Stimulated activated CD8-positive, alpha-beta memory T cell treated with anti-CD3 and anti-CD28 coated beads, Interleukin-7, amount 100 ng/mL, for 1 hour (primary cell): ENCODE measurements at regions not wholly inside any gene's neighbourhood (a gene's known extent, or its start where the extent isn't known, plus 50 kb on each side); places are given as distances from the start of the nearest gene placed in this dataset.
"Not testable (repeated sequence)": the region's sequence is repeated elsewhere in the genome, so short reads cannot be mapped to it uniquely, and the experiment has no call there.

Source experiments
- DNase-seq, 2 donors: peaks; one replicate each; pipeline ENCODE4 v3.0.0-alpha.2; 2020; ENCODE audit warnings: low read depth in 2 of 2

DNA sequence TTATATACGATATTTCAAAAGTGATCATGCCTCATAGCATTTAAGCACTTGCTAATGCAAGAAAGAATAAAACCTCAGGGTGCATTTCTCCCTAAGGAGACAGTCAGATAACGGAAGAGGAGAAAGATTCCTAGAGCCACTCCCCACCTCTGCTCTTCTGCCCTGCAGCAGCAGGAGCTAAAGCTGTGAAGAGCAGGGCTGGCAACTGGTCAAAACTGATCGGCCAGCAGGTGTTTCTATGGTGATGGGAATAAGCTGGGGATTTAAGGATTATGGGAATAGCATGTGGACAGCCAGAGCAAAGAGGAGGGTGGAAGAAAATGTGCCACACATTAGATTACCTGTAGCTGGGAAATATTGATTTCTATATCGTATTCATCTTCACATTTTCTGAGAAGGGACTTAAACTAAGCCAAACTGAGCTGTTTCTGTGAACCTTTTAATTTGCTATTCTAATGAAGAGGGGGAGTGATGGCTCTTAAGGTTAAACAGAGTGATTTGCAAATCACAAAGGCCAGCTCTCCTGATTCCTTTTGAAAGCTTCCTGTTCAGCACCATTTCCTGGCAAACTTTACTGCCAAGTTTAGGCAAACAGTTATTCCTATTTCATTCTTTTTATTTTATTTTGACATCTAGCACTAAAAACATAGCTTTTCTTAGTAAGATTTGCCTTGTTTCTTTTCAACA, 268.9 kb upstream of the PFKP start:
- DNase-seq = no peak

DNA sequence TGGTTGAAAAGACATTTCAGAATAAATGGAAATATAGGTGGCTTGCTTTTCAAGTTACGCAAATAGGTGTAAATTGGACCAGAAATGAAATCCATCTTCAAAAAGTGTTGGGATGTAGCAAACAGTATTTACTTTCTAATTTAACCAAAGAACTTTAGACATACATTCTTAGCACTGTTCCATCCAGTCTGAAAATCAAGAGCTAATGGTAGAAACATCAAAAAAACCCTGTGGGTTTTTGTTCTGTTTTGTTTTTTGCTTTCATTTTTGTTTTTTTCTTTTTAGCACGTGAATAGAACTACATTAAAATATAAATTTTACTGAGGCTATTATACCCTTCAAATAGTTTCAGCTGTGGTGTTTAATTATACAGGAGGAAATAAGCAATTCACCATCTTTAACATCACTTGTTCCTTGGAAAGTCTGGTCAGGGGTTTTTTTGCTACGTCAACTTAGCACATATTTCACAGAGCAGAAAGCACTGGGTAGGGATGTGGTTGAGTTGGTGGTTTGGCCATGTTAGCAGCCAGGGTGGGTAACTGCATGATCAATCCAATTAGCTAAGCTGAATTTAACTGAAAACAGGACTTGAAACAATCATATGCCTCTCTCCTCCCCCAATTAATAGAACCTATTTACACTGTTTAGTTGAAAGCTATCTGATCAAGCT, 275.4 kb upstream of the PFKP start:
- DNase-seq = no peak

DNA sequence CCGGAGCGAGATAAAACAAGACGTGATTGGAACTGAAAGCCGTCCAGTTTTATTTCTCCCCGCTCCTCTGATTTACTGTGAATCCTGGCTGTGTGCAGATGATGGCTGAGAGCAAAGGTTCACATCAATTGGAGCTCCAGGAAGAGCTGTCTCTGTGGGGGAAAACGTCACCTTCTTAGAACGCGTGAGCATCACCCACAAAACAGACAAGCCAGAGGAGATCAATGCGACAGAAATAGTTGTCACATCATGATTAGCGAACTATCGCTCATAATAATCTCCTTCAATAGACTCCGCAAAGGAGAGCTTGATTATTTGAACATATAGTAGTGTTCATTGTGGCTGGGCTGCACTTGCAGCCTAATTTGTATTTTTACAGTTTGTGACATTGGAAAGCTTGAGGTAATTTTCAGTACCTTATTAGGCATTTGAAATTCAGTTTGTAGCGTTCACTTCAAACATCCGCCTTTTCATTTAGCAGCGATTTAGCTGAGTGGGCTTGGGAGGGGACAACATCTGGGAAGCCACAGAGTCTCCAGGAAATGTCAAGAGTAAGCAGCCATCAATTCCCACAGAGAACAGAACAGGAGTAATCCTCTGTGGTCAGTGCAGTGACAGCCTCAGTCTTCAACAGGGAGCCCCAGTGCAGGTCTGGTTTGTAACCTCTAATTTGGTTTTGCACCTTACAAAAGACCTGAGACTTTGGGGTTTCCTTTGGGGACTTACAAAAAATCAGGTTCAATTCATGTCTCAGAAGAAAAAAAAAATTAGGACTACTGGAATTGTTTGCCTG, 276.8 kb upstream of the PFKP start:
- no peak for DNase-seq

GRCh38 chr10:2786251-2786650, 281.1 kb upstream of the PFKP start:
- DNase-seq = no peak

- no peak for DNase-seq
Observed at GRCh38 chr10:2784766-2785165, 282.6 kb upstream of the PFKP start.

DNA sequence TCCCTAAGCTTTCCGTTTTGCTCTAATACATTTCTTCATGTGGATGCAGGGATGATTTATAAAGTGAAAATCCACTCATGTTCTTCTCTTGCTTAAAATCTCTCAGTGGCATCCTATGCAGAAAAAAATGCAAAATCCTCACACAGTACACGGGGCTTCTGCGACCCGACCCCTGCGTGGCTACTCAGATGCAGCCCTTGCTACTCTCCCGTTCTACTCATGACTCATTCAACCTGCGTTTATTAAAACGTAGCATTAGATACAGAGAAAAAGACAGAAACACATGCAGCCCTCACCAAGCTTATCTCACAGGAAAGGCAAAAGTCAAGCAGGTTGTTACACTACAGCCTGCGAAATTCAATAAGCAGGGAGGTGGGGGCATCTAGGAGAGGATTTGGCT, 284.4 kb upstream of the PFKP start:
- DNase-seq = no peak

DNA sequence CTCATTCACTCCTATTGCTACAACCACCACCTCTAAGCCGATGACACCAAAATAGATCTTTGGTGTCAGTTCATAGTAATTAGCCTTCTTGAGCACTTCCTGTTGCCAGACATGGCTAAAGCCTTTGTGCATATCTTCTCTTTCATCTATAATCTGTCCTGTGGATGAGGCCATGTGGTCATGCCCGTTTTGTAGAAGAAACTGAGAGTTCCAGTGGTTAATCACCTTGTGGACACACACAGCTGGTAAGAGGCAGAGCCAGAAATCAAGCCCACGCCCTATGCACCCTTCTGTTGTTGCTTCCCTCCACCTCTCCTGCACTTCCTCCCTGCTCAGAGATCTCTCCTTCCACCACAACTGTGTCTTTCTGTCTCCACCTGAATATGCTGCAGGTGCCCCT, 285.1 kb upstream of the PFKP start:
- no peak for DNase-seq

- DNase-seq = no peak
Observed at GRCh38 chr10:2777666-2778355, 289.5 kb upstream of the PFKP start.

- no peak for DNase-seq
Observed at GRCh38 chr10:2772816-2773631, 294.3 kb upstream of the PFKP start.

DNA sequence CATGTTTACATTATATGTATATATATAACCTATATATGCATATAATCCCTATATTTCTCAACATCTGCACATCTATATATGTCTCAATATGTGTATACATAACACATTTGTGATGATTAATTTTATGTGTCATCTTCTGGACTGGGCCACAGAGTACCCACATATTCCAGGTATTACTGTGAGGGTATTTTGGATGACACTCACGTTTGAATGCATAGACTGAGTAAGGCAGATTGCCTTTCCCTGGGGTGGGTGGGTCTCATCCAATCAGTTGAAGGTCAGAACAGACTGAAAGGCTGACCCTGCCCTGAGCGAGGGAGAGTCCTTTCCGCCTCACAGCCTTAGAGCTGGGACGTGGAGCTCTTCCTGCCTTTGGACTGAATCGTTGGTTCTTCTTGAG, 295.2 kb upstream of the PFKP start:
- no peak for DNase-seq

GRCh38 chr10:2767293-2767692, 300.1 kb upstream of the PFKP start:
- not testable (repeated sequence) for DNase-seq

DNA sequence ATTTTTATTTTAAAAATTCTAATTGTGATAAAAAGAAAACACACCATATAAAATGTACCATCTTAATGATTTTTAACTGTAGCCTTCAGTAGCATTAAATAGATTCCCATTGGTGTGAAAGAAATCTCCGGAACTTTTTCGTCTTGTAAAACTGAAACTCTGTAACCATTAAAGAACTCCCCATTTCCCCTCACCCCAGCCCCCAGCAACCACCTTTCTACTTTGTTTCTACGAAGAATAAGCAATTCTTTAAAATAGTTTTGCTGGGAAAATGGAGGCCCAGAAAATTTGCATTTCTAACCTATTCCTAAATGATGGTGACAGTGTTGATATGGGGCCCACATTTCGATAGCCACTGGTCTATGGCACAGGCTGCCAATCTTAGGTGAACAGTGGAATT, 305.4 kb upstream of the PFKP start:
- no peak for DNase-seq

DNA sequence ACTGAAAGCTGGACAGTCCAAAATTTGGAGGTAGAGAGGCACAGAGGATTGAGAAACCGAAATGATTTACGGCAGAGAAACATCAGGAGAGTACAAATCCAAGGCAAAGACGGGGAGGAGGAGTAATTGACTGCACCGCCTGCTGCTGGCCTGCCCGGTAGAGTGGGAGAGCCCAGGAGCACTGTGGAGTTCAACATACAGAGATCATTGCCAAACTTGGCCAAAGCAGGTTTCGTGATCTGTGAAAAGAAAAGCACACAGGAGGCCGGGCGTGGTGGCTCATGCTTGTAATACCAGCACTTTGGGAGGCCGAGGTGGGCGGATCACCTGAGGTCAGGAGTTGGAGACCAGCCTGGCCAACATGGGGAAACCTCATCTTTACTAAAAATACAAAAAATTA, 306.0 kb upstream of the PFKP start:
- DNase-seq = no peak

DNA sequence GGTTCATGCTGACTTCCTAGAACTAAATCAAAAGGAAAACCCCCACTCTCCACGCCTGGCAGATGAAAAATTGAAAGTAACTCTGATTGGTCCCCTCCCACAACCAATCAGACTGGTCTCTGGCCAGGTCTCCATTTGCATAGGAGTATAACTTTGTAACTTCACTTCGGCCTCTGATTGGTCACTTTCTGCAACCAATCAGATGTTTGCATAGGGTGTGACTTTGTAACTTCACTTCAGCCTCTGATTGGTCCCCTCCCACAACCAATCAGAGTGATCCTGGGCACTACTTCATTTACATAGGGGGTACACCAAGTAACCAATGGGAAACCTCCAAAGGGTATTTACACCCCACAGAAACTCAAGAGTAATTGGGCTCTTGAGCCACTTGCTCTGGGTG, 306.6 kb upstream of the PFKP start:
- DNase-seq = no peak

DNA sequence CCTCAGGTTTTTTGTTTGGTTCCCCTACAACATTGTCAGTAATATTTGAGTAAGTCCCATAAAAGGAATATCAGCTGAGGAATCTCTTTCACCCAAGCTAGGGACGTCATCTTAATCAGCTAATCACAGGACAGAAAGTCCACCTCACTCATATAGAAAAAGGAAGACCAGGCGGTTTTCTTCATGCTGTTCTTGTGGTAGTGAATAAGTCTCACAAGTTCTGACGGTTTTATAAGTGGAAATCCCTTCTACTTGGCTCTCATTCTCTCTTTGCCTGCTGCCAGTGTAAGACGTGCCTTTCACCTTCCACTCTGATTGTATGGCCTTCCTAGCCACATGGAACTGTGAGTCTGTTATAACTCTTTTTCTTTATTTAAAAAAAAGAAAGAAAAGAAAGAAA, 308.1 kb upstream of the PFKP start:
- no peak for DNase-seq

DNA sequence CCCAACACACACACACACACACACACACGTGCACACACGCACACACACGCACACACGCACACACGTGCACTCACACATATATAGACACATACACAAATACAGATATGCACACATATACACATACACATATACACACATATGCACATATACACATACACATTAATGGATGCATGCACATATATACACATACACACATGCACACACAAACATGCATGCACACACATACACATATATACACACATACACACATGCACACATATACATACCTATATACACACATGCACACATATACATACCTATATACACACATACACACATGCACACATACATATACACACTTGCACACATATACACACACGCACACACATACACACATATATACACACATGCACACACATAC, 312.4 kb upstream of the PFKP start:
- DNase-seq = no peak

DNA sequence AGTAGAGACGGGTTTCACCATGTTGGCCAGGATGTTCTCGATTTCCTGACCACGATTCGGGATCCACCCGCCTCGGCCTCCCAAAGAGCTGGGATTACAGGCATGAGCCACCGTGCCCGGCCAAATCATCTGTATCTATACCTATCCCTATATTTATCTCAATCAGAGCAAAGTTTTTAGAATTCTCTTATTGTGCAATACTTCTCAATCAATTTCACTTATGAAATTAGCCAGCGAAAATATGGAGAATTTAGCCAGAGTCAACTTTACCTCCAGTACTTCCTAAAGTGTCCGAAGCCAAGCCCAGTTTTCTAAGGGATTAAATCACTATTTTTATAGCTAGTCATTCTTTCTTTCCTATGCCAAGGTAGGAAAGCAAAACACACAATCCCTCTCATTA, 319.1 kb upstream of the PFKP start:
- DNase-seq = no peak

DNA sequence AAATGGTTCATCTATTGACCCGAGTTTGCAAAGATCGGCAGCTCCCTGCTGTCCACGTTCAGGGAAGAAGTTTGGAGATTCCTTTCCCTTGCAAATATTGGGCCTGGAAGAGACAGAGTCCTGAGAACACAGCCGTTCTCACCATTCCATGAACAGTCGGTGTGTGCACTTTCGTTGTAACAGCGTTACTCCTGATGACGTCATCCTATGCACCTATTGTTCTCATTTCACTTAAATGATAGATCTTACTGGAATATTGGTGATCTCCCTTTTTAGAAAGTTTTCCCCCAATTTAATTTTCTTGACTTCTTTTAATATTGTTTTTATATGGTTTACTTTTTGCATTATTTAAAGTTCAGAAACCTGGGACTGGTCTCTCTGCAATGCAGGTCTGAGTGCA, 320.7 kb upstream of the PFKP start:
- DNase-seq = no peak

DNA sequence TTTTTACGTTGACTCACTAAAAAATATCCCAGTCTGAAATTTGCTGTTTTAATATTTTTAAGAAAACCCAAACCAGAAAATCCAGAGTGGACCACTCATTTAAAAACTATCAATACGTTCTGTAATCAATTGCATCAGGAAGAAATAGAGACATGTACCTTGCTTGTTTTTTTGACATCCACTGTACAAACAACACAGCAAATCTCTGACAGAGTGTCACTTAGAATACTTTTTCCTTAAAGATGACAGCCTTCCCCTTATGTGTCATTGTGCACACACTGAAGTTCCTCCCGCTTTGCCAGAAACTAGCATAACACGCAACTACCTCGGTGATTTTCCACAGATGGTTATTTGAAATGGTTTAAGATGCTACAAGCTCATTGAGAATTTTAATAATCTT, 321.7 kb upstream of the PFKP start:
- DNase-seq = no peak

GRCh38 chr10:2744547-2745200, 322.7 kb upstream of the PFKP start:
- no peak for DNase-seq

DNA sequence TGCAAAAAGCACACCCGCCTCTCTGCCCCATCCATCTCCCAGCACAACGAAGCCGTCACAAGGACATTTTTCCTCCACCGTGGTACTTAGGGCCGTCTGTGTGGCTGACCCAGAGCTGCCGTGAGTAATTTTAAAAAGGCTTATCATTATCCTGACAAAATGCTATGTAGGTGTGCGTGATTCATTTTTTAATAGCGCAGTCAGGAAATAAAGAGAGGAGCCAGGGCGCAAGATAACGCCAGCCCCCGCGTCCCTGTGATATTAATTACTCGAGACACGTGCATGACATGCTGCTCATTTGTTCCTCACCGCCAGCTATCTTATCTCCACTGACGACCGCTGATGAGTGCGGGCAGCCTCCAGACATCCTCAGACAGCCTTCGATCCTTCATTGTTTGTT, 332.7 kb upstream of the PFKP start:
- DNase-seq = no peak
